IMR-90 (cell line): ENCODE measurements at regions not wholly inside any gene's neighbourhood (a gene's known extent, or its start where the extent isn't known, plus 50 kb on each side); places are given as distances from the start of the nearest gene placed in this dataset.

Experiments used
- ATAC-seq: fragments of 200-7000 bp; cut with Tn5 transposase; 2 replicates; pipeline ENCODE4 v1.9.1; 2020; ENCODE audit warnings: low read depth, mild to moderate bottlenecking, moderate library complexity
- BruUV-seq: library from RNA; stranded (reverse); fragments of 400-500 nt; replicated peaks from 2 replicates; lab custom pipeline; 2021; lab: Mats Ljungman, UMichigan
- CTCF ChIA-PET: fragments of 300-600 bp; formaldehyde crosslinking; extraction: SDS; loops from one replicate; lab custom pipeline; 2021; ENCODE audit warnings: antibody characterized with exemption; lab: Yijun Ruan, JAX
- POLR2A ChIA-PET: fragments of 300-600 bp; sonication (Branson Sonifier 250); formaldehyde crosslinking; loops from one replicate; lab custom pipeline; 2022; ENCODE audit warnings: antibody characterized with exemption; ENCODE audit not compliant: unreplicated experiment; lab: Charles Lee
- DNase-seq: peaks from one replicate; pipeline ENCODE4 v3.0.0; 2013
- H2AFZ ChIP-seq: replicated peaks from 2 replicates; pipeline ENCODE3; 2013; ENCODE audit warnings: low read length, mild to moderate bottlenecking; ENCODE audit not compliant: poor library complexity
- H2AK5ac ChIP-seq: 2 replicates; pipeline ENCODE4 v1.6.1; 2013; ENCODE audit warnings: low read depth, low read length, inconsistent platforms
- H2AK9ac ChIP-seq: replicated peaks from 2 replicates; pipeline ENCODE3; 2013; ENCODE audit warnings: mild to moderate bottlenecking, low read depth, low read length, moderate library complexity; ENCODE audit not compliant: poor library complexity
- H2BK120ac ChIP-seq: 2 replicates; pipeline ENCODE4 v1.6.1; 2013; ENCODE audit warnings: low read depth, low read length, inconsistent platforms
- H2BK15ac ChIP-seq: 3 replicates; pipeline ENCODE4 v1.6.1; 2013; ENCODE audit warnings: low read depth, low read length, inconsistent platforms
- H2BK20ac ChIP-seq: 2 replicates; pipeline ENCODE4 v1.6.1; 2013; ENCODE audit warnings: low read depth, mild to moderate bottlenecking, inconsistent platforms, low read length, moderate library complexity
- H2BK5ac ChIP-seq: 2 replicates; pipeline ENCODE4 v1.6.1; 2013; ENCODE audit warnings: mild to moderate bottlenecking, low read depth, low read length, inconsistent platforms; ENCODE audit not compliant: poor library complexity, severe bottlenecking
- H3K14ac ChIP-seq: replicated peaks from 2 replicates; pipeline ENCODE4 v1.6.1; 2013; ENCODE audit warnings: low read depth, low read length, inconsistent platforms
- H3K18ac ChIP-seq: 2 replicates; pipeline ENCODE4 v1.6.1; 2013; ENCODE audit warnings: low read depth, low read length, control low read depth
- H3K23ac ChIP-seq: 2 replicates; pipeline ENCODE4 v1.6.1; 2013; ENCODE audit warnings: low read depth, low read length, inconsistent platforms
- H3K27ac ChIP-seq: 2 replicates; pipeline ENCODE4 v1.5.1; 2013; ENCODE audit warnings: mild to moderate bottlenecking, control low read depth, low read length; ENCODE audit not compliant: insufficient read depth
- H3K27me3 ChIP-seq: 2 replicates; pipeline ENCODE4 v1.6.1; 2013; ENCODE audit warnings: low read length; ENCODE audit not compliant: control insufficient read depth, insufficient read depth
- H3K36me3 ChIP-seq: 2 replicates; pipeline ENCODE4 v1.6.1; 2013; ENCODE audit warnings: low read length, mixed read lengths; ENCODE audit not compliant: control insufficient read depth, insufficient read depth
- H3K4ac ChIP-seq: 2 replicates; pipeline ENCODE4 v1.6.1; 2013; ENCODE audit warnings: low read depth, low read length, inconsistent platforms
- H3K4me1 ChIP-seq: 2 replicates; pipeline ENCODE4 v1.6.1; 2013; ENCODE audit warnings: low read length, mixed read lengths; ENCODE audit not compliant: control insufficient read depth, insufficient read depth
- H3K4me2 ChIP-seq: 2 replicates; pipeline ENCODE4 v1.6.1; 2013; ENCODE audit warnings: low read depth, mild to moderate bottlenecking, control low read depth, low read length, moderate library complexity
- H3K4me3 ChIP-seq: 2 replicates; pipeline ENCODE4 v1.5.1; 2013; ENCODE audit warnings: low read depth, mild to moderate bottlenecking, control low read depth, low read length, moderate library complexity; ENCODE audit not compliant: insufficient read depth
- H3K56ac ChIP-seq: 2 replicates; pipeline ENCODE4 v1.6.1; 2013; ENCODE audit warnings: low read length, inconsistent platforms; ENCODE audit not compliant: insufficient read depth; ENCODE audit errors: extremely low read depth
- H3K79me1 ChIP-seq, 2 experiments: 2 replicates each; pipeline ENCODE4 v1.6.1; 2013; ENCODE audit warnings: low read length in 2 of 2, inconsistent platforms in 1 of 2, low read depth in 1 of 2
- H3K9ac ChIP-seq: 2 replicates; pipeline ENCODE4 v1.6.1; 2013; ENCODE audit warnings: low read depth, low read length, control low read depth
- H3K9me1 ChIP-seq: 2 replicates; pipeline ENCODE4 v1.6.1; 2013; ENCODE audit warnings: low read length, inconsistent platforms; ENCODE audit not compliant: insufficient read depth
- H3K9me3 ChIP-seq: 2 replicates; pipeline ENCODE4 v1.6.1; 2013; ENCODE audit warnings: low read length; ENCODE audit not compliant: control insufficient read depth, insufficient read depth
- H4K20me1 ChIP-seq: 2 replicates; pipeline ENCODE4 v1.6.1; 2013; ENCODE audit warnings: low read length, inconsistent platforms; ENCODE audit not compliant: insufficient read depth
- H4K5ac ChIP-seq: 2 replicates; pipeline ENCODE4 v1.6.1; 2013; ENCODE audit warnings: mild to moderate bottlenecking, low read depth, low read length, control low read depth
- H4K8ac ChIP-seq, 2 experiments: 2 replicates each; pipeline ENCODE4 v1.6.1; 2013; ENCODE audit warnings: low read depth in 2 of 2, low read length in 2 of 2, control low read depth in 1 of 2, inconsistent platforms in 1 of 2
- H4K91ac ChIP-seq: 2 replicates; pipeline ENCODE4 v1.6.1; 2013; ENCODE audit warnings: low read depth, low read length, inconsistent platforms; ENCODE audit not compliant: insufficient read depth
- BHLHE40 ChIP-seq: fragments of 150-350 bp; IDR thresholded peaks from 2 replicates; pipeline ENCODE4 v1.6.1; 2016; ENCODE audit warnings: mild to moderate bottlenecking, low read depth, low read length
- CEBPB ChIP-seq: IDR thresholded peaks from 2 replicates; pipeline ENCODE4 v1.6.1; 2012; ENCODE audit warnings: low read depth, low read length, improper control_type of control experiment
- CHD1 ChIP-seq: IDR thresholded peaks from 2 replicates; pipeline ENCODE4 v1.6.1; 2012; ENCODE audit warnings: low read depth, low read length, improper control_type of control experiment
- ELK1 ChIP-seq: fragments of 150-350 bp; IDR thresholded peaks from 2 replicates; pipeline ENCODE4 v1.6.1; 2016; ENCODE audit warnings: low read depth, mild to moderate bottlenecking, low read length, moderate library complexity, borderline replicate concordance
- FOS ChIP-seq: fragments of 150-350 bp; IDR thresholded peaks from 2 replicates; pipeline ENCODE4 v1.6.1; 2016; ENCODE audit warnings: low read depth, low read length
- MAFK ChIP-seq: IDR thresholded peaks from 2 replicates; pipeline ENCODE4 v1.6.1; 2012; ENCODE audit warnings: low read depth, low read length, improper control_type of control experiment
- MAZ ChIP-seq: IDR thresholded peaks from 2 replicates; pipeline ENCODE4 v1.6.1; 2012; ENCODE audit warnings: low read depth, mild to moderate bottlenecking, low read length, improper control_type of control experiment, moderate library complexity, borderline replicate concordance
- MXI1 ChIP-seq: IDR thresholded peaks from 2 replicates; pipeline ENCODE4 v1.6.1; 2012; ENCODE audit warnings: low read depth, mild to moderate bottlenecking, low read length, moderate library complexity, borderline replicate concordance
- NFE2L2 ChIP-seq: fragments of 150-350 bp; IDR thresholded peaks from 2 replicates; pipeline ENCODE4 v1.6.1; 2016; ENCODE audit warnings: low read depth, mild to moderate bottlenecking, low read length
- POLR2A ChIP-seq: IDR thresholded peaks from 2 replicates; pipeline ENCODE4 v1.6.1; 2012; ENCODE audit warnings: mild to moderate bottlenecking, low read depth, low read length
- RAD21 ChIP-seq: IDR thresholded peaks from 2 replicates; pipeline ENCODE4 v1.6.1; 2012; ENCODE audit warnings: low read length, improper control_type of control experiment
- RCOR1 ChIP-seq: IDR thresholded peaks from 2 replicates; pipeline ENCODE4 v1.6.1; 2012; ENCODE audit warnings: mild to moderate bottlenecking, low read length, improper control_type of control experiment; ENCODE audit not compliant: insufficient replicate concordance
- RFX5 ChIP-seq: IDR thresholded peaks from 2 replicates; pipeline ENCODE4 v1.8.0; 2012; ENCODE audit warnings: low read depth, mild to moderate bottlenecking, low read length, moderate library complexity
- SMC3 ChIP-seq: fragments of 150-350 bp; IDR thresholded peaks from 2 replicates; pipeline ENCODE4 v1.6.1; 2016; ENCODE audit warnings: low read depth, mild to moderate bottlenecking, antibody characterized with exemption, low read length, moderate library complexity
- WGBS, 2 experiments: methylation state at CpG; one replicate each; pipeline versions ENCODE4 v1.1.5 to v1.1.7; 2013; ENCODE audit warnings: missing lambda C conversion rate in 2 of 2; ENCODE audit not compliant: insufficient read length in 1 of 2; ENCODE audit errors: extremely low coverage in 2 of 2; 5-methylcytosine and 5-hydroxymethylcytosine counted together
- dilution Hi-C: fragments of 300-500 bp; cut with HindIII; formaldehyde crosslinking; loops from one replicate; pipeline ENCODE4 v1.14.3; 2018; ENCODE audit warnings: low sequenced_read_pairs; ENCODE audit not compliant: unreplicated experiment
- in situ Hi-C: fragments of 300-500 bp; cut with MboI; formaldehyde crosslinking; loops from 3 replicates; pipeline ENCODE4 v1.14.3; 2019; ENCODE audit warnings: low sequenced_read_pairs, inconsistent platforms, mixed read lengths
- intact Hi-C: fragments of 100-400 bp; cut with micrococcal nuclease; formaldehyde crosslinking; loops from 2 replicates; pipeline ENCODE4 v1.10.0; 2022
- TF ChIP-seq, protein P1 (sequence below): conservative IDR thresholded peaks from 2 replicates; pipeline ENCODE4 v1.5.1; 2012; ENCODE audit warnings: mild to moderate bottlenecking, low read depth, low read length, improper control_type of control experiment
- TF ChIP-seq, protein P2 (sequence below): fragments of 150-350 bp; IDR thresholded peaks from 2 replicates; pipeline ENCODE4 v1.6.1; 2017; ENCODE audit warnings: mild to moderate bottlenecking, antibody characterized with exemption, low read length, low read depth

DNA sequence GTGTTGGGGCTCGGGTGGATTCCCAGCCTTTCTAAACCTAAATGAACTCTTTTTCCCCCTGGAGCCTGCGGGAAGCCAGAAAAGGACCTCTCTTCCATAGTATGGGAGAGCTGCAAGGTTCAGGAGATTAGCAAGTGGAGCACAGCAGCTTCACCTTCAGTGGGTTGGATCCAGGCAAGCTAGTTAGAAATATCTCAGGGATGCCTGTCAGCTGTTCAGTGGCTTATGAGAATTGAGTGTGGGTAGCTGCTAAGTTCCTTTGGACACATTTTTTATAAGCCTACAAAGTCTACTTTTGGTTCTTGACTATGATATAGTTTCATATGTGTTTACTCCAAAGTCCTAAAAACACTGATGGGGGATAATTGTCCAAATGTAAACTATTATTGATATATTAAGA lies 642.1 kb downstream of the EPM2A start:
- in situ Hi-C loops (no loop called here), dilution Hi-C loops (no loop called here), intact Hi-C loops (no loop called here)
- no peak overlapping the region for H3K14ac ChIP-seq
- H2AFZ ChIP-seq = no peak overlapping the region
- H2AK5ac ChIP-seq = no peak overlapping the region
- H2BK15ac ChIP-seq = no peak overlapping the region
- POLR2A ChIA-PET = no interaction called here
- H3K79me1 ChIP-seq = no peaks in the 10 kb centered on the region
- H4K5ac ChIP-seq = no peak overlapping the region
- H3K4me2 ChIP-seq = no peak overlapping the region
- H3K9me3 ChIP-seq = peaks cover 9% of the 10 kb centered on the region; the same call in 1 of the 2 replicates
- no peaks in the 10 kb centered on the region for H3K27me3 ChIP-seq
- ATAC-seq (no peak), DNase-seq (no peak)
- no peak for TF ChIP-seq BHLHE40
- TF ChIP-seq MXI1 = no peak
- TF ChIP-seq RAD21 = no peak
- no peak for TF ChIP-seq FOS
- TF ChIP-seq SMC3 = no peak
- no peak for TF ChIP-seq NFE2L2
- no peak for TF ChIP-seq CHD1
- no peak for TF ChIP-seq MAZ
- TF ChIP-seq, protein P1, sequence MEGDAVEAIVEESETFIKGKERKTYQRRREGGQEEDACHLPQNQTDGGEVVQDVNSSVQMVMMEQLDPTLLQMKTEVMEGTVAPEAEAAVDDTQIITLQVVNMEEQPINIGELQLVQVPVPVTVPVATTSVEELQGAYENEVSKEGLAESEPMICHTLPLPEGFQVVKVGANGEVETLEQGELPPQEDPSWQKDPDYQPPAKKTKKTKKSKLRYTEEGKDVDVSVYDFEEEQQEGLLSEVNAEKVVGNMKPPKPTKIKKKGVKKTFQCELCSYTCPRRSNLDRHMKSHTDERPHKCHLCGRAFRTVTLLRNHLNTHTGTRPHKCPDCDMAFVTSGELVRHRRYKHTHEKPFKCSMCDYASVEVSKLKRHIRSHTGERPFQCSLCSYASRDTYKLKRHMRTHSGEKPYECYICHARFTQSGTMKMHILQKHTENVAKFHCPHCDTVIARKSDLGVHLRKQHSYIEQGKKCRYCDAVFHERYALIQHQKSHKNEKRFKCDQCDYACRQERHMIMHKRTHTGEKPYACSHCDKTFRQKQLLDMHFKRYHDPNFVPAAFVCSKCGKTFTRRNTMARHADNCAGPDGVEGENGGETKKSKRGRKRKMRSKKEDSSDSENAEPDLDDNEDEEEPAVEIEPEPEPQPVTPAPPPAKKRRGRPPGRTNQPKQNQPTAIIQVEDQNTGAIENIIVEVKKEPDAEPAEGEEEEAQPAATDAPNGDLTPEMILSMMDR = no peak
- TF ChIP-seq CEBPB = no peak
- TF ChIP-seq, protein P2, sequence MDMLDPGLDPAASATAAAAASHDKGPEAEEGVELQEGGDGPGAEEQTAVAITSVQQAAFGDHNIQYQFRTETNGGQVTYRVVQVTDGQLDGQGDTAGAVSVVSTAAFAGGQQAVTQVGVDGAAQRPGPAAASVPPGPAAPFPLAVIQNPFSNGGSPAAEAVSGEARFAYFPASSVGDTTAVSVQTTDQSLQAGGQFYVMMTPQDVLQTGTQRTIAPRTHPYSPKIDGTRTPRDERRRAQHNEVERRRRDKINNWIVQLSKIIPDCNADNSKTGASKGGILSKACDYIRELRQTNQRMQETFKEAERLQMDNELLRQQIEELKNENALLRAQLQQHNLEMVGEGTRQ = no peak
- TF ChIP-seq ELK1 = no peak
- TF ChIP-seq POLR2A = no peak
- TF ChIP-seq MAFK = no peak
- TF ChIP-seq RCOR1 = no peak
- TF ChIP-seq RFX5 = no peak
- no peak overlapping the region for H3K23ac ChIP-seq
- no peaks in the 10 kb centered on the region for H3K9me1 ChIP-seq
- H4K91ac ChIP-seq = no peak overlapping the region
- H2BK20ac ChIP-seq = no peak overlapping the region
- H4K8ac ChIP-seq = no peak overlapping the region
- no peak overlapping the region for H2BK5ac ChIP-seq
- H3K4ac ChIP-seq = no peak overlapping the region
- H3K4me3 ChIP-seq = no peak overlapping the region
- H4K20me1 ChIP-seq = no peaks in the 10 kb centered on the region
- BruUV-seq = no TSS peak
- H3K56ac ChIP-seq = no peak overlapping the region
- no peaks in the 10 kb centered on the region for H3K36me3 ChIP-seq
- no peaks in the 10 kb centered on the region; the same call in 1 of the 2 replicates for H3K4me1 ChIP-seq
- no peak overlapping the region for H2BK120ac ChIP-seq
- CTCF ChIA-PET = no interaction called here
- H3K27ac ChIP-seq = no peak overlapping the region
- H3K18ac ChIP-seq = no peak overlapping the region
- WGBS, 2 experiments = no CpG with 5 or more reads among the region's 2 CpGs
- H2AK9ac ChIP-seq = no peak overlapping the region
- H3K9ac ChIP-seq = no peak overlapping the region
